ENCODE measurements at regions not wholly inside any gene's neighbourhood (a gene's known extent, or its start where the extent isn't known, plus 50 kb on each side); places are given as distances from the start of the nearest gene placed in this dataset.

- Histone ChIP-seq H3K4me1 (ENCODE audit: control insufficient read depth, extremely low read depth, insufficient read depth, low read length) (peaks cover 15% of the 10 kb centered on the region), H3K4me2 (ENCODE audit: control insufficient read depth, extremely low read depth, insufficient read depth, low read depth, low read length) (peak overlapping the region; percentile 48), H4K20me1 (ENCODE audit: control insufficient read depth, extremely low read depth, insufficient read depth, low read length) (no peaks in the 10 kb centered on the region), H3K9ac (ENCODE audit: control insufficient read depth, extremely low read depth, insufficient read depth, low read length) (no peak overlapping the region), H3K27ac (ENCODE audit: control insufficient read depth, insufficient read depth, low read length) (no peak overlapping the region), H3K9me1 (ENCODE audit: control insufficient read depth, extremely low read depth, insufficient read depth, low read length) (no peaks in the 10 kb centered on the region), H3K36me3 (ENCODE audit: control insufficient read depth in 2 of 2, extremely low read depth in 1 of 2, insufficient read depth in 2 of 2, low read length in 2 of 2) (no peaks in the 10 kb centered on the region), H3K9me3 (ENCODE audit: control insufficient read depth, low read depth, low read length) (no peaks in the 10 kb centered on the region), H3K4me3 (ENCODE audit: control insufficient read depth in 2 of 3, extremely low read depth in 1 of 3, insufficient read depth in 2 of 3, low read depth in 1 of 3, low read length in 3 of 3) (no peak overlapping the region), H3K27me3 (ENCODE audit: control insufficient read depth, extremely low read depth, insufficient read depth, low read length) (no peaks in the 10 kb centered on the region), H2AFZ (ENCODE audit: control insufficient read depth, low read length) (peak overlapping the region; percentile 61), H3K79me2 (ENCODE audit: control insufficient read depth, insufficient read depth, low read length) (no peaks in the 10 kb centered on the region)
- TF ChIP-seq CTCF (optimal IDR thresholded peaks at IDR 0.05 in 1 of 3, IDR thresholded peaks at IDR 0.05 in 1 of 3, conservative IDR thresholded peaks at IDR 0.05 in 1 of 3; ENCODE audit: extremely low read depth in 1 of 3, insufficient read depth in 2 of 3, low read length in 3 of 3), result no peak
- TF ChIP-seq EZH2 (IDR thresholded peaks at IDR 0.05; ENCODE audit: low read length), result no peak
- DNase-seq (ENCODE audit: low read depth, low spot score) (no peak), FAIRE-seq (peak; percentile 52)
- dilution Hi-C loops (cut with MboI; ENCODE audit: extremely low pct_ligation_motif_present, low sequenced_read_pairs), result no loop called here
Observed at GRCh38 chr3:193843474-193844301, 250.7 kb downstream of the OPA1 start.

- Histone ChIP-seq H4K20me1 (ENCODE audit: control insufficient read depth, extremely low read depth, insufficient read depth, low read length) (no peaks in the 10 kb centered on the region), H2AFZ (ENCODE audit: control insufficient read depth, low read length) (no peak overlapping the region), H3K9me3 (ENCODE audit: control insufficient read depth, low read depth, low read length) (no peaks in the 10 kb centered on the region), H3K4me2 (ENCODE audit: control insufficient read depth, extremely low read depth, insufficient read depth, low read depth, low read length) (no peak overlapping the region), H3K9ac (ENCODE audit: control insufficient read depth, extremely low read depth, insufficient read depth, low read length) (no peak overlapping the region), H3K4me3 (ENCODE audit: control insufficient read depth in 2 of 3, extremely low read depth in 1 of 3, insufficient read depth in 2 of 3, low read depth in 1 of 3, low read length in 3 of 3) (no peak overlapping the region), H3K27ac (ENCODE audit: control insufficient read depth, insufficient read depth, low read length) (no peak overlapping the region), H3K27me3 (ENCODE audit: control insufficient read depth, extremely low read depth, insufficient read depth, low read length) (no peaks in the 10 kb centered on the region), H3K9me1 (ENCODE audit: control insufficient read depth, extremely low read depth, insufficient read depth, low read length) (no peaks in the 10 kb centered on the region), H3K79me2 (ENCODE audit: control insufficient read depth, insufficient read depth, low read length) (no peaks in the 10 kb centered on the region), H3K4me1 (ENCODE audit: control insufficient read depth, extremely low read depth, insufficient read depth, low read length) (peaks cover 15% of the 10 kb centered on the region), H3K36me3 (ENCODE audit: control insufficient read depth in 2 of 2, extremely low read depth in 1 of 2, insufficient read depth in 2 of 2, low read length in 2 of 2) (no peaks in the 10 kb centered on the region)
- no peak for FAIRE-seq
- dilution Hi-C loops (cut with MboI; ENCODE audit: extremely low pct_ligation_motif_present, low sequenced_read_pairs), result no loop called here
- no peak for TF ChIP-seq EZH2 (IDR thresholded peaks at IDR 0.05; ENCODE audit: low read length)
- no peak for TF ChIP-seq CTCF (optimal IDR thresholded peaks at IDR 0.05 in 1 of 3, IDR thresholded peaks at IDR 0.05 in 1 of 3, conservative IDR thresholded peaks at IDR 0.05 in 1 of 3; ENCODE audit: extremely low read depth in 1 of 3, insufficient read depth in 2 of 3, low read length in 3 of 3)
- DNase-seq (ENCODE audit: low read depth, low spot score), result no peak
Observed at GRCh38 chr3:193844472-193844871, 251.5 kb downstream of the OPA1 start.

All from keratinocyte (primary cell).